Retinal pigment epithelial cell (primary cell): ENCODE measurements at regions not wholly inside any gene's neighbourhood (a gene's known extent, or its start where the extent isn't known, plus 50 kb on each side); places are given as distances from the start of the nearest gene placed in this dataset.

Experiments used
- DNase-seq: peaks from one replicate; pipeline ENCODE4 v3.0.0-alpha.2; 2010; ENCODE audit warnings: low read depth
- H3K4me3 ChIP-seq: 2 replicates; pipeline ENCODE4 v1.5.1; 2011; ENCODE audit warnings: mild to moderate bottlenecking, low read length, control low read depth, moderate library complexity
- TF ChIP-seq, protein P1 (sequence below): conservative IDR thresholded peaks from 2 replicates; pipeline ENCODE4 v1.5.1; 2011; ENCODE audit warnings: low read depth, low read length, control low read depth, inconsistent platforms

DNA sequence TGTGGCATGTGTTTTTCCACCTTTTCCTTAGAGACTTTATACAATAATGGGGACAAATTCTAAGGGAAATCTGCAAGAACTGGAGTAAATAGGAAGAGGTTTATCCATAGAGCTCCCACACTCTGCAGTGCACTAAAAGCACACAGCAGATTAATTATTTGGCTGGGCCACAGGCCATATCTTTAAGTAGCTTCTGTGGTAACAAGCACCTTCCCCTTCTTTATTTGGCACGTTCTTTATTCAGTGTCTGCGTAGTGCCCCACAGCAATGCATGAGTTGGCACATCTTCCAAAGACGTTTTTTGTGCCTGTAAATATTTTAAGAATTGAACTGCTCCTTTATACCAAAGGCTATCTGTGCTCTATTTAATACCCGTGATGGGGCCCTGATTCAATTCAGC lies 104.9 kb upstream of the MBL2 start:
- H3K4me3 ChIP-seq = no peak overlapping the region
- DNase-seq = no peak
- TF ChIP-seq, protein P1, sequence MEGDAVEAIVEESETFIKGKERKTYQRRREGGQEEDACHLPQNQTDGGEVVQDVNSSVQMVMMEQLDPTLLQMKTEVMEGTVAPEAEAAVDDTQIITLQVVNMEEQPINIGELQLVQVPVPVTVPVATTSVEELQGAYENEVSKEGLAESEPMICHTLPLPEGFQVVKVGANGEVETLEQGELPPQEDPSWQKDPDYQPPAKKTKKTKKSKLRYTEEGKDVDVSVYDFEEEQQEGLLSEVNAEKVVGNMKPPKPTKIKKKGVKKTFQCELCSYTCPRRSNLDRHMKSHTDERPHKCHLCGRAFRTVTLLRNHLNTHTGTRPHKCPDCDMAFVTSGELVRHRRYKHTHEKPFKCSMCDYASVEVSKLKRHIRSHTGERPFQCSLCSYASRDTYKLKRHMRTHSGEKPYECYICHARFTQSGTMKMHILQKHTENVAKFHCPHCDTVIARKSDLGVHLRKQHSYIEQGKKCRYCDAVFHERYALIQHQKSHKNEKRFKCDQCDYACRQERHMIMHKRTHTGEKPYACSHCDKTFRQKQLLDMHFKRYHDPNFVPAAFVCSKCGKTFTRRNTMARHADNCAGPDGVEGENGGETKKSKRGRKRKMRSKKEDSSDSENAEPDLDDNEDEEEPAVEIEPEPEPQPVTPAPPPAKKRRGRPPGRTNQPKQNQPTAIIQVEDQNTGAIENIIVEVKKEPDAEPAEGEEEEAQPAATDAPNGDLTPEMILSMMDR = no peak

DNA sequence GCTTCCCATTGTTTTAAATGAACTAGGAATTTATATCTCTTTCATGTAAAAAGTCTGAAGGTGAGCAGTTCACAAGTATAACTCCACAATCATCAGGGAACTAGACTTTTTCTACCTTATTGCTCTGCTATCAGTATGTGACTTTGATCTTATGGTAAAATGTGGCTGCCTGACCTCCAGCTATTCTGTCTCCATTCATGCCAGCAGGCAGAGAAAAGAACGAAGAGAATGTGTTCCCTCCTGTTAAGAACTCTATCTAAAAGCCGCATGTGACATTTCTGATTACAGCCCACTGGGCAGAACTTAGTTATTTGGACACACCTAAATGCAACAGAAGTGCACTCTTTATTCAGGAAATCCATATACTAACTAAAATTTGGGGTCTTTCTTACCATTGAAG lies 102.8 kb upstream of the MBL2 start:
- no peak overlapping the region for H3K4me3 ChIP-seq
- TF ChIP-seq, protein P1 = no peak
- no peak for DNase-seq

DNA sequence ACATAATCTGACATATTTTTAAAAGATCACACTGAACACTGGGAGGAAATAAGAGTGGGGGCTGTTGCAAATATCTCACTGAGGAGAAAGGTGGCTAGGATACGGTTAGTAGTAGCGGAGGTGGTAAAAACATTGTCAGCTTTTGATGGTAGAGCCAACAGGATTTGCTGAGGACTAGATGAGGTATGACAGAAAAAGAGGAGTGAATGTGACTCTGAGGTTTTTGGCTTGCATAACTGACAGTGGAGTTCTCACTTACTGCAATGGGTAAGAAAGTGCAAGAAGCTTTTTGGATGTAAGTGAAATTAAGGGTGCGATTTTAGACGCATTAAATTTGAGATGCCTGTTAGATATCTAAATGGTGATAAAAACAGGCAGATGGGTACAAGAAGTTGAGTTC lies 102.0 kb upstream of the MBL2 start:
- DNase-seq = no peak
- TF ChIP-seq, protein P1 = no peak
- no peak overlapping the region for H3K4me3 ChIP-seq

DNA sequence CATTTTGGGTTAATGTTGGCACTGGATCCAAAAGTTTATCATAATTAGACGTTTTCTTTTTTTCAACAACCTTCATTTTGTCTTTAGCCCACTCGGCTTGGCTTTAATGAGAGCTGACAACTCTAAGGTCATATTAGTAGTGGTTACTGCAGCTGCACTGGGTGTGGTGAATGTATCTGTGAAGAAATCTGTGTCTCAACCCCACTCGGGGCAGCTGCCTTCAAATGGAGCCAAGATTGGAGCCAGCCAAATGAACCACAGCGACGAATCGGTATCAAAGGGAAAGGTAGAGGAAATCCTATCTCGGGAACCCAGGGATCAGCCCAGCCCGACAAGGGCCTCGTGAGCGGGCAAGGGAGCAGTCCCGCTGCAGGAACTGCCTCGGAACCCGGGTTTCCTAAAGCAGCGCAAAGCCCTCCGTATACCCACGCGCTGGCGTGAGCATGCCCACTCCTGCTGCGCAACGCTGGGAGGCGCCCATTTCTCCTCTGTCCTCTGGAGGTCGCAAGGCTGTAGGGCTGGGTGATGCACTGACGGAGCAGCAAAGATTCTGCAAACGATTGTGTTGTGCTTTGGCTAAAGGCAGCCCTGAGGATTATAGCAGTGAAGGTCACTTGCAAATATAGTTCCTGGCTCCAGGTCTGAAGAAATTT lies 98.7 kb upstream of the MBL2 start:
- no peak for DNase-seq
- TF ChIP-seq, protein P1 = no peak
- no peak overlapping the region for H3K4me3 ChIP-seq

DNA sequence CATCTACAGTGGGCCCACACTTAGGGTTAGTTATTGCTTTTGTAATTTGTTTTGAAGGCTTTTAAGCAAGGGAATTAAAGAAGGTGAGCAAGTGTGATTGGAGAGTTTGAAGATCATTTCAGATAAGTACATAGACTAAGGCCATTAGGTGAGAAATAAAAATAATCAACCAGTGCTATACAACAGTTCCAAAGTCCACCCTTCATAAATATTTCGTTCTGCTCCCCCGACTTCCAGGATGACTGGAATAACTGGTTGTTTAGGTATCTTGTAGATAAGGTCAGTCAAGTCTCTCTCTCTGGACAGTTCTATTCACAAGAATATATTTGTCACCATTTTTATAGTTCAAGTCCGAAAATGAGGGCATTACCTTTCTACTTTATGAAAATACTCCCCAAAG lies 98.0 kb upstream of the MBL2 start:
- no peak overlapping the region for H3K4me3 ChIP-seq
- TF ChIP-seq, protein P1 = no peak
- DNase-seq = no peak

DNA sequence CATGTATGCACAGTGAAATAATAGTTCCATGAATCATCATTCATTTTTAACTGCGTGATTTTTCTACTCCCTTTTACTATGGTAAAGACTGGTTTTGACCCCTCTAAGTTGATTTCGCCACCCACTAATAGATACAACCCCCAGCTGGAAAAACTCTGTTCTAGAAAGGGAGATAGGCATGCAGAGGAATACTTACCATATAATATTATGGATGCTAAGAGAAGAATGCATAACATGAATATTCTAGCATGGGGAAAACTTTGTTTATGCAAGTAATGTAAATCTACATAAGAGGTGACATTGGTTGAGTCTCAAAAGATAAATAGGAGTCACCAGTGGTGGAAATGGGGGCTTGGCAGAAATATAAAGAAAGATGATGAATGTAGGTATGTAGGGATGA lies 97.3 kb upstream of the MBL2 start:
- no peak for DNase-seq
- no peak overlapping the region for H3K4me3 ChIP-seq
- TF ChIP-seq, protein P1 = no peak

DNA sequence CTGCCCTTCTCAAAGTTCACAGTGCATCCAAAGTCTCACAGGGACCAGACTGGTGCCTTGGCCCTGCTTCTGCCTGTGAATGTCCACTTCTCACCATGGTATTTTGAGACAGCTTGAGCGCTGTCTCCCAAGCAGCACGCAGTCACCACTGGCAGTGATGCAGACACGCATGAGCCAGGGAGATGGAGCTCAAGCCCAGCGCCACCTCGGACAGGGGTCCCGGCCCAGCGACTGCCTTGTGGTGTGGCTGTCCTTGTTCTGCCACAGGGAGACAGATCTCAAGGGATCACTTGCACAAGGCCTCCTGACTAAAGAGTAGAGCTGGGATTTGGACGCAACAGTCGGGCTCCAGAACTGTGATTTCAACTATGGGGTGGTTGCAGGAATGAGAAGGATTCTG lies 92.6 kb upstream of the MBL2 start:
- no peak overlapping the region for H3K4me3 ChIP-seq
- TF ChIP-seq, protein P1 = no peak
- no peak for DNase-seq
